Keratinocyte (primary cell): ENCODE measurements at regions not wholly inside any gene's neighbourhood (a gene's known extent, or its start where the extent isn't known, plus 50 kb on each side); places are given as distances from the start of the nearest gene placed in this dataset.

Source experiments
- DNase-seq: peaks from one replicate; pipeline ENCODE4 v3.0.0-alpha.2; 2011; ENCODE audit warnings: low read depth, missing footprints, low spot score
- FAIRE-seq: peaks from 2 replicates; lab custom pipeline; 2011; peaks lifted over from hg19 to GRCh38; lab: Jason Lieb, UNC
- H2AFZ ChIP-seq: 2 replicates; pipeline ENCODE4 v1.6.0; 2012; ENCODE audit warnings: low read length, control low read depth, inconsistent platforms; ENCODE audit not compliant: control insufficient read depth
- H3K27ac ChIP-seq: 2 replicates; pipeline ENCODE4 v1.5.1; 2011; ENCODE audit warnings: low read length; ENCODE audit not compliant: control insufficient read depth, insufficient read depth
- H3K27me3 ChIP-seq: 3 replicates; pipeline ENCODE4 v1.6.0; 2011; ENCODE audit warnings: low read length; ENCODE audit not compliant: control insufficient read depth, insufficient read depth; ENCODE audit errors: extremely low read depth
- H3K36me3 ChIP-seq, 2 experiments: 2 replicates in 1 of 2; 3 replicates in 1 of 2; pipeline ENCODE4 v1.5.1; 2011; ENCODE audit warnings: low read length in 2 of 2, mild to moderate bottlenecking in 1 of 2; ENCODE audit not compliant: control insufficient read depth in 2 of 2, insufficient read depth in 2 of 2; ENCODE audit errors: extremely low read depth in 1 of 2
- H3K4me1 ChIP-seq: 3 replicates; pipeline ENCODE4 v1.5.1; 2011; ENCODE audit warnings: low read length; ENCODE audit not compliant: control insufficient read depth, insufficient read depth; ENCODE audit errors: extremely low read depth
- H3K4me2 ChIP-seq: 3 replicates; pipeline ENCODE4 v1.6.0; 2011; ENCODE audit warnings: low read depth, low read length; ENCODE audit not compliant: control insufficient read depth, insufficient read depth; ENCODE audit errors: extremely low read depth
- H3K4me3 ChIP-seq, 3 experiments: fragments of 200-600 bp in 1 of 3; sonication (generic) in 1 of 3; 2 replicates in 2 of 3; 3 replicates in 1 of 3; pipeline ENCODE4 v1.5.1; 2011 to 2016; ENCODE audit warnings: low read length in 3 of 3, mild to moderate bottlenecking in 3 of 3, control low read depth in 2 of 3, inconsistent platforms in 1 of 3, low read depth in 1 of 3, mixed read lengths in 1 of 3, mixed run types in 1 of 3, moderate library complexity in 1 of 3; ENCODE audit not compliant: control insufficient read depth in 2 of 3, insufficient read depth in 2 of 3; ENCODE audit errors: extremely low read depth in 1 of 3
- H3K79me2 ChIP-seq: 2 replicates; pipeline ENCODE4 v1.6.0; 2012; ENCODE audit warnings: low read length; ENCODE audit not compliant: control insufficient read depth, insufficient read depth
- H3K9ac ChIP-seq: 3 replicates; pipeline ENCODE4 v1.6.0; 2011; ENCODE audit warnings: low read length; ENCODE audit not compliant: control insufficient read depth, insufficient read depth; ENCODE audit errors: extremely low read depth
- H3K9me1 ChIP-seq: 3 replicates; pipeline ENCODE4 v1.6.0; 2011; ENCODE audit warnings: low read length; ENCODE audit not compliant: control insufficient read depth, insufficient read depth; ENCODE audit errors: extremely low read depth
- H3K9me3 ChIP-seq: 2 replicates; pipeline ENCODE4 v1.5.1; 2012; ENCODE audit warnings: low read depth, low read length; ENCODE audit not compliant: control insufficient read depth
- H4K20me1 ChIP-seq: 3 replicates; pipeline ENCODE4 v1.6.0; 2011; ENCODE audit warnings: low read length; ENCODE audit not compliant: control insufficient read depth, insufficient read depth; ENCODE audit errors: extremely low read depth
- CTCF ChIP-seq, 3 experiments: IDR thresholded peaks in 1 of 3; conservative IDR thresholded peaks in 1 of 3; optimal IDR thresholded peaks in 1 of 3; 2 replicates in 2 of 3; 3 replicates in 1 of 3; pipeline versions ENCODE3 to v1.5.1; 2011; ENCODE audit warnings: low read length in 3 of 3, mild to moderate bottlenecking in 3 of 3, moderate library complexity in 2 of 3, control low read depth in 1 of 3, inconsistent platforms in 1 of 3; ENCODE audit not compliant: insufficient read depth in 2 of 3; ENCODE audit errors: extremely low read depth in 1 of 3
- EZH2 ChIP-seq: IDR thresholded peaks from one replicate; pipeline ENCODE4 v1.6.1; 2012; ENCODE audit warnings: inconsistent platforms, mild to moderate bottlenecking, low read length, moderate library complexity
- dilution Hi-C: fragments of 300-500 bp; cut with MboI; formaldehyde crosslinking; loops from one replicate; pipeline ENCODE4 v1.7.0; 2020; ENCODE audit warnings: low sequenced_read_pairs; ENCODE audit not compliant: extremely low pct_ligation_motif_present

- no peaks in the 10 kb centered on the region for H3K79me2 ChIP-seq
- H3K4me2 ChIP-seq: no peak overlapping the region
- dilution Hi-C loops: no loop called here
- H3K9ac ChIP-seq: no peak overlapping the region
- H4K20me1 ChIP-seq: no peaks in the 10 kb centered on the region
- DNase-seq: no peak
- no peak for FAIRE-seq
- no peaks in the 10 kb centered on the region for H3K9me3 ChIP-seq
- no peaks in the 10 kb centered on the region for H3K27me3 ChIP-seq
- TF ChIP-seq CTCF (optimal IDR thresholded peaks at IDR 0.05 in 1 of 3, IDR thresholded peaks at IDR 0.05 in 1 of 3, conservative IDR thresholded peaks at IDR 0.05 in 1 of 3; ENCODE audit: extremely low read depth in 1 of 3, insufficient read depth in 2 of 3, low read length in 3 of 3): no peak
- TF ChIP-seq EZH2: no peak
- no peaks in the 10 kb centered on the region for H3K36me3 ChIP-seq
- H3K4me3 ChIP-seq: no peak overlapping the region
- no peaks in the 10 kb centered on the region for H3K9me1 ChIP-seq
- H3K27ac ChIP-seq: no peak overlapping the region
- no peaks in the 10 kb centered on the region for H3K4me1 ChIP-seq
- H2AFZ ChIP-seq: no peak overlapping the region
These were observed 332.3 kb upstream of the IRX4 start for GRCh38 chr5:2214910-2215590.

- Histone ChIP-seq H3K9me1 (no peaks in the 10 kb centered on the region), H3K9me3 (no peaks in the 10 kb centered on the region), H3K27me3 (no peaks in the 10 kb centered on the region), H3K4me2 (no peak overlapping the region), H3K36me3 (no peaks in the 10 kb centered on the region), H2AFZ (no peak overlapping the region), H3K4me1 (no peaks in the 10 kb centered on the region), H3K4me3 (no peak overlapping the region), H3K27ac (no peak overlapping the region), H3K9ac (no peak overlapping the region), H3K79me2 (no peaks in the 10 kb centered on the region), H4K20me1 (no peaks in the 10 kb centered on the region)
- TF ChIP-seq EZH2 (no peak), CTCF (optimal IDR thresholded peaks at IDR 0.05 in 1 of 3, IDR thresholded peaks at IDR 0.05 in 1 of 3, conservative IDR thresholded peaks at IDR 0.05 in 1 of 3; ENCODE audit: extremely low read depth in 1 of 3, insufficient read depth in 2 of 3, low read length in 3 of 3) (no peak)
- dilution Hi-C loops: no loop called here
- DNase-seq (no peak), FAIRE-seq (no peak)
These were observed 330.5 kb upstream of the IRX4 start for GRCh38 chr5:2213121-2213730.
